HepG2 (cell line): ENCODE measurements at regions not wholly inside any gene's neighbourhood (a gene's known extent, or its start where the extent isn't known, plus 50 kb on each side); places are given as distances from the start of the nearest gene placed in this dataset.
A peak's percentile ranks its signal among the peaks of the same experiment; 100 is the strongest.

ENCODE experiments used
- BORCS8-MEF2B ChIP-seq: sonication (generic); formaldehyde crosslinking; IDR thresholded peaks from 2 replicates; pipeline ENCODE4 v1.8.0; 2022; ENCODE audit warnings: mild to moderate bottlenecking, missing genetic modification reagents
- CHD2 ChIP-seq: IDR thresholded peaks from 2 replicates; pipeline ENCODE4 v1.6.1; 2011; ENCODE audit warnings: low read depth, low read length, improper control_type of control experiment
- FOXK2 ChIP-seq: fragments of 450-650 bp; IDR thresholded peaks from 2 replicates; pipeline ENCODE4 v1.6.1; 2016
- HNF4A ChIP-seq: sonication (generic); formaldehyde crosslinking; IDR thresholded peaks from 2 replicates; pipeline ENCODE4 v1.4.0; 2020; ENCODE audit warnings: missing genetic modification reagents
- IRF2 ChIP-seq: IDR thresholded peaks from 2 replicates; pipeline ENCODE4 v1.6.1; 2018; ENCODE audit warnings: missing genetic modification reagents, missing compliant biosample characterization
- KDM5A ChIP-seq: fragments of 200-600 bp; sonication (generic); IDR thresholded peaks from 2 replicates; pipeline ENCODE4 v1.7.0; 2018; ENCODE audit warnings: antibody characterized with exemption, mild to moderate bottlenecking, low read length, borderline replicate concordance
- MEIS2 ChIP-seq: sonication (generic); formaldehyde crosslinking; IDR thresholded peaks from 2 replicates; pipeline ENCODE4 v1.9.0; 2021; ENCODE audit warnings: mild to moderate bottlenecking, missing genetic modification reagents
- NKX3-1 ChIP-seq: sonication (generic); formaldehyde crosslinking; IDR thresholded peaks from 2 replicates; pipeline ENCODE4 v1.5.0; 2020; ENCODE audit warnings: missing genetic modification reagents
- RFX1 ChIP-seq: fragments of 450-650 bp; IDR thresholded peaks from 2 replicates; pipeline ENCODE4 v1.6.1; 2017
- SIX1 ChIP-seq: sonication (generic); formaldehyde crosslinking; IDR thresholded peaks from 2 replicates; pipeline ENCODE4 v1.4.0; 2020; ENCODE audit warnings: missing genetic modification reagents, borderline replicate concordance
- SP4 ChIP-seq: sonication (generic); formaldehyde crosslinking; IDR thresholded peaks from 2 replicates; pipeline ENCODE4 v1.8.1; 2023; ENCODE audit warnings: mild to moderate bottlenecking, missing genetic modification reagents
- TIGD3 ChIP-seq: sonication (generic); formaldehyde crosslinking; IDR thresholded peaks from 2 replicates; pipeline ENCODE4 v1.5.1; 2020; ENCODE audit warnings: mild to moderate bottlenecking, missing genetic modification reagents, borderline replicate concordance
- ZBTB26 ChIP-seq: IDR thresholded peaks from 2 replicates; pipeline ENCODE4 v1.6.1; 2016; ENCODE audit warnings: missing compliant biosample characterization, missing genetic modification reagents, borderline replicate concordance
- ZNF124 ChIP-seq: sonication (generic); formaldehyde crosslinking; IDR thresholded peaks from 2 replicates; pipeline ENCODE4 v1.4.0; 2020; ENCODE audit warnings: missing genetic modification reagents
- ZNF670 ChIP-seq: sonication (generic); formaldehyde crosslinking; IDR thresholded peaks from 2 replicates; pipeline ENCODE4 v1.8.0; 2022; ENCODE audit warnings: mild to moderate bottlenecking, missing genetic modification reagents, borderline replicate concordance
- ZNF749 ChIP-seq: sonication (generic); formaldehyde crosslinking; IDR thresholded peaks from 2 replicates; pipeline ENCODE4 v1.8.0; 2022; ENCODE audit warnings: mild to moderate bottlenecking, missing genetic modification reagents, moderate library complexity, borderline replicate concordance
- ZSCAN30 ChIP-seq: sonication (generic); formaldehyde crosslinking; IDR thresholded peaks from 2 replicates; pipeline ENCODE4 v1.5.0; 2020; ENCODE audit warnings: mild to moderate bottlenecking, missing genetic modification reagents
- TF ChIP-seq, protein P1 (sequence below): sonication (generic); formaldehyde crosslinking; IDR thresholded peaks from 2 replicates; pipeline ENCODE4 v1.4.0; 2020; ENCODE audit warnings: mild to moderate bottlenecking, low read depth, missing genetic modification reagents
- TF ChIP-seq, protein P2 (sequence below): sonication (generic); formaldehyde crosslinking; IDR thresholded peaks from 2 replicates; pipeline ENCODE4 v1.5.0; 2020; ENCODE audit warnings: missing genetic modification reagents
- TF ChIP-seq, protein P3 (sequence below): IDR thresholded peaks from 2 replicates; pipeline ENCODE4 v1.6.1; 2012; ENCODE audit warnings: low read depth, low read length, improper control_type of control experiment

DNA sequence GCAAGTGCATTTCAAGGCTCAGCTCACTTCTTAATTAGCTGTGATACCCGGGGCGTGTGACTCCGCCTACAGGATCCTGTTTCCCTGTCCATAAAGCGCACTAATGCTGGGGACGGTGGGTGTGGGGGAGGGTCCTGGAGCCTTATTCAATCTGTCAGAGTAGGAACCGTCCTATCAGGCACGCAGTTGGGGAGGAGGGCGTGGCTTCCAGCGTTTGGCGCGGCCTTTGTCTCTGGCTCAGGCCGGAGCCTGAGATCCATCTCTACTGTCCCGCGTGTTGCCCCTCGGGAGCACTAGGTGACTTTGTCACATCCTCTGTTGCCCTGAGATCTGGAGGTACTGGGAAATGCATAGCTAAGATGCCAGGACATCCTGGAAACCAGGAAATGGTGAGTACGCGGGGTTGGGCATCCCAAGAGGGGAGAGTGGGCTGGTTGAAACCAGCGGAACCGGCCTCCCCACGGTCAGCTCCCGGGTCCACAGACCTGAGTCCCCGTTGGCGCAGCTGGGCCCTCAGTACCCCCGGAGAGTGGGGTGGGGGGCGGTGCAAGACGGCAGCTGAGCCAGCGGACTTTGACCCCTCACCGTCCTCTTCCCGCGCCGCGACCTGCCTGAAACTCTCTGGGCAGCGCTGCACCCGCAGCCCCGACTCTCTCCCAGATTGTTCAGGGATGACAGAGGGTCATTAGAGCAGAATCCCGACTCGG lies 104.4 kb upstream of the ZNF92 start (continued):
- TF ChIP-seq ZBTB26 (CRISPR knock-in tag) = no peak
- no peak for TF ChIP-seq IRF2 (CRISPR knock-in tag)
- TF ChIP-seq, protein P1, sequence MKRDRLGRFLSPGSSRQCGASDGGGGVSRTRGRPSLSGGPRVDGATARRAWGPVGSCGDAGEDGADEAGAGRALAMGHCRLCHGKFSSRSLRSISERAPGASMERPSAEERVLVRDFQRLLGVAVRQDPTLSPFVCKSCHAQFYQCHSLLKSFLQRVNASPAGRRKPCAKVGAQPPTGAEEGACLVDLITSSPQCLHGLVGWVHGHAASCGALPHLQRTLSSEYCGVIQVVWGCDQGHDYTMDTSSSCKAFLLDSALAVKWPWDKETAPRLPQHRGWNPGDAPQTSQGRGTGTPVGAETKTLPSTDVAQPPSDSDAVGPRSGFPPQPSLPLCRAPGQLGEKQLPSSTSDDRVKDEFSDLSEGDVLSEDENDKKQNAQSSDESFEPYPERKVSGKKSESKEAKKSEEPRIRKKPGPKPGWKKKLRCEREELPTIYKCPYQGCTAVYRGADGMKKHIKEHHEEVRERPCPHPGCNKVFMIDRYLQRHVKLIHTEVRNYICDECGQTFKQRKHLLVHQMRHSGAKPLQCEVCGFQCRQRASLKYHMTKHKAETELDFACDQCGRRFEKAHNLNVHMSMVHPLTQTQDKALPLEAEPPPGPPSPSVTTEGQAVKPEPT (CRISPR knock-in tag) = no peak
- TF ChIP-seq, protein P2, sequence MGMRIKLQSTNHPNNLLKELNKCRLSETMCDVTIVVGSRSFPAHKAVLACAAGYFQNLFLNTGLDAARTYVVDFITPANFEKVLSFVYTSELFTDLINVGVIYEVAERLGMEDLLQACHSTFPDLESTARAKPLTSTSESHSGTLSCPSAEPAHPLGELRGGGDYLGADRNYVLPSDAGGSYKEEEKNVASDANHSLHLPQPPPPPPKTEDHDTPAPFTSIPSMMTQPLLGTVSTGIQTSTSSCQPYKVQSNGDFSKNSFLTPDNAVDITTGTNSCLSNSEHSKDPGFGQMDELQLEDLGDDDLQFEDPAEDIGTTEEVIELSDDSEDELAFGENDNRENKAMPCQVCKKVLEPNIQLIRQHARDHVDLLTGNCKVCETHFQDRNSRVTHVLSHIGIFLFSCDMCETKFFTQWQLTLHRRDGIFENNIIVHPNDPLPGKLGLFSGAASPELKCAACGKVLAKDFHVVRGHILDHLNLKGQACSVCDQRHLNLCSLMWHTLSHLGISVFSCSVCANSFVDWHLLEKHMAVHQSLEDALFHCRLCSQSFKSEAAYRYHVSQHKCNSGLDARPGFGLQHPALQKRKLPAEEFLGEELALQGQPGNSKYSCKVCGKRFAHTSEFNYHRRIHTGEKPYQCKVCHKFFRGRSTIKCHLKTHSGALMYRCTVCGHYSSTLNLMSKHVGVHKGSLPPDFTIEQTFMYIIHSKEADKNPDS = no peak
- no peak for TF ChIP-seq SIX1
- peak; percentile 84 for TF ChIP-seq HNF4A (CRISPR knock-in tag)
- TF ChIP-seq, protein P3, sequence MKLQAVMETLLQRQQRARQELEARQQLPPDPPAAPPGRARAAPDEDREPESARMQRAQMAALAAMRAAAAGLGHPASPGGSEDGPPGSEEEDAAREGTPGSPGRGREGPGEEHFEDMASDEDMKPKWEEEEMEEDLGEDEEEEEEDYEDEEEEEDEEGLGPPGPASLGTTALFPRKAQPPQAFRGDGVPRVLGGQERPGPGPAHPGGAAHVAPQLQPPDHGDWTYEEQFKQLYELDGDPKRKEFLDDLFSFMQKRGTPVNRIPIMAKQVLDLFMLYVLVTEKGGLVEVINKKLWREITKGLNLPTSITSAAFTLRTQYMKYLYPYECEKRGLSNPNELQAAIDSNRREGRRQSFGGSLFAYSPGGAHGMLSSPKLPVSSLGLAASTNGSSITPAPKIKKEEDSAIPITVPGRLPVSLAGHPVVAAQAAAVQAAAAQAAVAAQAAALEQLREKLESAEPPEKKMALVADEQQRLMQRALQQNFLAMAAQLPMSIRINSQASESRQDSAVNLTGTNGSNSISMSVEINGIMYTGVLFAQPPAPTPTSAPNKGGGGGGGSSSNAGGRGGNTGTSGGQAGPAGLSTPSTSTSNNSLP = 0 out of 2 replicates have a peak, but pooled peaks have one; percentile 25
- no peak for TF ChIP-seq FOXK2
- no peak for TF ChIP-seq CHD2
- TF ChIP-seq ZNF749 = 0 out of 2 replicates have a peak, but pooled peaks have one; percentile 31
- no peak for TF ChIP-seq ZNF670
- 0 out of 2 replicates have a peak, but pooled peaks have one; percentile 57 for TF ChIP-seq KDM5A
- peak; percentile 49; the same call in 1 of the 2 replicates for TF ChIP-seq BORCS8-MEF2B (CRISPR knock-in tag)
- no peak for TF ChIP-seq MEIS2 (CRISPR knock-in tag)
- TF ChIP-seq TIGD3 (CRISPR knock-in tag) = no peak
- TF ChIP-seq SP4 = peak; percentile 86; the same call in 1 of the 2 replicates
- TF ChIP-seq ZNF124 (CRISPR knock-in tag) = no peak
- no peak for TF ChIP-seq NKX3-1 (CRISPR knock-in tag)
- TF ChIP-seq RFX1 = no peak
- no peak for TF ChIP-seq ZSCAN30 (CRISPR knock-in tag)
